ENCODE measurements at regions not wholly inside any gene's neighbourhood (a gene's known extent, or its start where the extent isn't known, plus 50 kb on each side); places are given as distances from the start of the nearest gene placed in this dataset.
"Not testable (repeated sequence)": the region's sequence is repeated elsewhere in the genome, so short reads cannot be mapped to it uniquely, and the experiment has no call there.

DNA sequence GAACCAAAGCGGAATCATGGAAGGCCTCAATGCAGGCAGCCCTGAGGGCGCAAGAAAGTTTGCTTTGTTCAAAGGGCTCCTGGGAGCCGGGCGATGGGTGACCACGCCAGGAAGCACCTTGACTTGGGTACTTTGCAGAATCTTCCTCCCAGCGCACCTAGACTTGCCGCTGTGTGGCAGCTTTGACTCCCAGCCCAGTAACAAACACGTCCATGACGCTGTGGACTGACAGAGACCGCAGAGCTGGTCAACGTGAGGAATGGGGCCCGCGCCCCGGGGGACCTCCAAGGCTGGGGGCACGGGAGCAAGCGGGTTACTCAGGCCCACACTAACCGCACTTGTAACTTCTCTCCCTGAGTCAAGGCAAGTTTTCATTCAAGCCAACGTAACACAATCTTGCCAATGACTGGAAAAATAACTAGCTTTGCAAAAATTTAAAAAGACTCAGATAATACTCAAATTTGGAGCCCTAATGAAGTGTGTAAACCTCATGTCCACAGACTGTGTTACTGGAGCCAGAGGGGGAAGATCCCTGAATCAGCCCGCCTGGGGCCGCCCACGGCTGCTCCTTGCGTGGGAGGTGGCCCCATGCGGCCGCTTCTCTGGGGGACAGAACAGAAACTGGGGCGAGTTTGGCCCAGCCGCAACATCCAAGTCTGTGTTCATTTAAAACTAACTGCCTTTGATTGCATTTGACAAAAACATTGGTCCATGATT is 130.8 kb downstream of the DNAJB6 start:
- DNase-seq: peak in 1 of 2 experiments; percentile 14

DNA sequence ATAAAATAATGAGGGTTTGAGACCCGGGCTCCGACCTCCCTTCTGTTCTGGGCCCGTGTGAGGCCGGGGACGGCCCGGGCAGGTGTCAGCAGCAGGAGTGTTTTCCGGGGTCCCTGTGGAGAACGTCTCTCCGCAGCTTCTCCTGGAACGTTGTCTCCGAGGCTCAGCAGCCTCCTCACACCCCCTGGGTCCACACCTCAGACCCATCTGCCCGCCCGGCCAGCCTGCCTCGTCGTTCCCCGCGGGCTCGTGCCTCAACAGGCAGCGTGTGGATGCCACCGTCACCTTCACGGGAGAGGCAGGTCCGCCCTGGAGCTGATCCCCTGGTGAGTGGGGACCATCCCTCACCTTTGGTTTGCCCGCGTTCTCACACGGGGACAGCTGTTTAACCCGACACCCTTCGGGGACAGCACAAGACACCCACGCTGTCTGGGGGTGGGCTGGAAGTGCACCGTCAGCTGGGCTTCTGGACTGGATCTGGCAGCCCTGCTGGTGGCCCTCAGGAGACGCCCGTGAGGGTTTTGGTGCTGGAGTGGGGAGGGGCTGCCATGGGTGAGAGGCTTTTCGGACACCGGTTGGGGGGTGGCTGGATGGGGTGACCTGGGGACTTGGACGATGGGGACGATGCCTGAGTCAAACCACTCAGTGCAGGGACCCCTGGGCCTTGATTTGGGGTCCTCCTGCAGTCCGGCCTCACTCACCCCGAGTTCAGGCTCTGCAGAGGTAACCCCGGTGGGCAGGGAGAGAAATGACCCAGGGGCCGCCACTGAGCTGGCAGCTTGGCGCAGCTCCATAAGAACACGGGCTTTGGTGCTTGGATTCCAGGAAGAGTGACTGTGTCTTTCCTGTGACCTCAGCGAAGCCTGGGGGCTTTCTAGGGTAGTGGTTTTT is 131.7 kb downstream of the DNAJB6 start:
- DNase-seq: no peak

DNA sequence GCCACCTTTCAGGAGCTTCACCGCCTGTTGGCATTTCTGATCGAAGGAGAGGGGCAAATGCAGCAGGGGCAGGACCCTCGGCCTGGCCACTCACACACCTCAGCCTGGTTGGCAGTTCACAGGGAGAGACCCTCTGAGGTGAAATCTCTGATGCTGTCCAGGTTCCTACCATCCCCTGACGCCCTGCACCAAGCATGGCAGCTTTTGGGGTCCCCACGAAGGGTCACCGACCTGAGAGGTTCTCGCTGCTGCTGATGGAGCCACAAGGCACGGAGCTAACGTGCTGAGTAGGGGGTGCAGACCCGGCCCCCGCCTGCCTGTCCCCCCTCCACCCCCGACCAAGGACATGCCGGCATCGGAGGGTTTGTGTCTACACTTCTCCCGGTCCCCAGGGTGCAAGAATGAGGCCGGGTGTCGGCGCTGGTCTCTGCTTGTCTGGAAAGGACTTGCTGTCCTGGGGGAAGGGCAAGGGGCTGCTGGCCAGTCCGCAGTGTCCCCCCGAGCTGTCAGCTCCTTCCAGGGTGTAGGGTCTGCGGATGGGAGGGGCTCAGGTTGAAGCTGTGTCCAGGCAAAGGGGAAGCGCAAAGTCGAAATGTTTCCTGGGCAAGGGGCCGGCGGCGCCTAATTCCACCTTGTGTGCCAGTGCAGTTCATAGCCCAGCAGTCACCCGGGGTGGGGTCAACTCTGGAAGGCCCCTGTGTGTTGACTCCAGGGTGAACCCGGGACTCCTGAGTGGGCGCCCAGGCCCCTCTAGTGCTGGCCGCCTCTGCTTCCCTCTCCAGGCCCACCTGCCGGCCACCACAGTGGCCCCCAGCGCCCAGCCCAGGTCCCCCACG is 132.6 kb downstream of the DNAJB6 start:
- DNase-seq: no peak

DNA sequence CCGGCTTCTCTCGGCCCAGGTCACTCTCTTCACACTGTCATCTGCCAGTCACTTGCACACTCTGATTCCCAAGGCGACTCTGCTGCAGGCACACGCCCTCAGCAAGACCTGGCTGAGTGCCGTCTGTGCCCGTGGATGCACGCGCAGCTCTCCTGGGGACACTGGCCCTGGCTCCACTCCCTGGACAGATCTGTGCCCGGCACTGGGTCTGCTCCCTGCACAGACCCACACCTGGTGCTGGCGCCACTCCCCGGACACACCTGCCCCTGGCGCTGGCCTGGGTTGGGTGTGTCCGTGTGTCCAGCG is 133.2 kb downstream of the DNAJB6 start:
- no peak for DNase-seq

DNA sequence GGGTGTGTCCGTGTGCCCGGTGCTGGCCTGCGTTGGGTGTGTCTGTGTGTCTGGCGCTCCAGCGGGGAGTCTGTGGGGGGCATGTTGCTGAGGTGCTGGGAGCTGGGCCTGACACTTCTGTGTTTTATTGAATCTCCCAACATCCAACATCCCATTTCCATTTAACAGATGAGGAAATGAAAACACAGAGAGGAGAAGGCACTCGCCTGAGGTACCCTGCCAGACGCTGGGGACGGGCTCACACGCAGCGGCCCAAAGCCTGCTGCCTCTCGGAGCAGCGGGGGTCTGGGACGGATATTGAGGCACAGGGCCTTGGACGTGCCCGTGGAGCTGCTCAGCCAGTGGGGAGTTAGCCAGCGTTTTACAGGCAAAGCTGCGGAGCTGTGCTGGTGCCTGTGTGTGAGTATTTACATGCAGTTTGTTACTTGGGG is 133.9 kb downstream of the DNAJB6 start:
- no peak for DNase-seq

DNA sequence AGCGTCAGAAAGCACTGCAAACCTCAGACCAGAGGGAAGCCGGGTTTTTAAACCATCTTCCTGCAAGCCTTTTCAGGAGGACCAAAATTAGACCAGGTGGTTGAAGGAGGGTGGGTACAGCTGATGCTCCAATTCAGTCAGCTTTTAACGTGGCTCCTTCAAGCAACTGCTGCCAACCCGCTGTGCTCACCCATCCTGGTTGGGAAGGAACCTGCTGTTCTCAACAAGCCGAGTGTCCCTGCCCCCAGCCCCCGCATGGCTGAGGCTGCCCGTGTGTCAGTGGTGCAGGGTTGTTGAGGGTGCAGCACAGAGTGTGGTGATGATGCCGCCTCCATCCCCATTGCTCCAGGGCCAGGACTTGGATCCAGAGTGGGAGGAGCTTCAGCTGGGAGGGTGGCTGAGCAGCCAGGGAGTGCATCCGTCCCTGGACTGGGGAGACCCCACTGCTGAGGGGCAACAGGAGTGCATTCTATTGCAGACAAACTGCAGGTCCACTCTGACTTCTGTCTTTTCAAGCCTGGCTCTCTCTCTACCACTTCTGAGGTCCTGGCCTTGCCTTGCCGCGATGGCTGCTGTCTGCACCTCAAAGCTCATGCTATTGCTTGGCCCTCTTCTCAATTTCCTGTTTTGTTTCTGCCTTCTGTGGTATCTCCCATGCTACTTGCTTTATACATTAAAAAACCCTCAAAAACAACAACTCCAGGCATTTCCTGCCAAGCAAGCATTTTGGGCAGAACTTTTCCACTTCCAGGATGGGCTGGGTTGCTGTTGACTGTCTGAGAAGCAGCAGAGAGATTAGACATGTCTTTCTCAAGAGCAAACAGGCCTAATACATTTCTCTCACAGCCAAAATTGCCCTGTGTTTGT is 134.7 kb downstream of the DNAJB6 start:
- DNase-seq: no peak

DNA sequence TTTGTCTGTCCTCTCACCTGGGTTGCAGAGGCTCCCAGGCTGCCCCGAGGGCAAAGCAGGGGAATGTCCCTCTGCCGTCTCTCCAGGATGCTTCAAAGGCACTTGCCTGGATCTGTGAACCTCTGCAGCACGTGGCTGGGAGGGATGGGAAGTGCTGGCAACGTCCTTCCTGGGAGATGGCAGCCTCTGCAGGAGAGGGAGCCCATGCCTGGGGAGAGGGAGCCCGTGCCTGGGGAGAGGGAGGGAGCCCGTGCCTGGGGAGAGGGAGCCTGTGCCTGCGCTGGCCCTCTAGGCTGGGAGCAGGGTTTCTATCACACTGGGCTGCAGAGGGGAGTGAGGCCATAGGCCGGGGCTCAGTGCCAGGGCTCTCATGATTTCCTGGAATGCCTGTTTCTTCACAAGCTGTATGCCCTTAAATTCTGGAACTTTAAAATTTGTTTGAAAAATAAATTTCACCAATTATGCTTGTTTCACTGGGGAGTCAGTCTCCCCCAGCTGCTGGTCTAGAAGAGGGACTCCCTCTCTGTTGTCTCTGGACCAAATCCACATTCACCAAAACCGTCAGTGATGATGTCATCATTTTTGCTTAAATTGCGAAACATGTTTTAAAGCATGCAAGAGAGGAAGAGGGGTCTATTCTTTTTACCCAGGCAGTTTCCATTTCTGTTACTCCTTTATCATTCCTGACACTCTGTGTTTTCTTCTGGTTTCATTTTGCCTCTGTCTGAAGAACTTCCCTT is 135.7 kb downstream of the DNAJB6 start:
- DNase-seq: no peak

DNA sequence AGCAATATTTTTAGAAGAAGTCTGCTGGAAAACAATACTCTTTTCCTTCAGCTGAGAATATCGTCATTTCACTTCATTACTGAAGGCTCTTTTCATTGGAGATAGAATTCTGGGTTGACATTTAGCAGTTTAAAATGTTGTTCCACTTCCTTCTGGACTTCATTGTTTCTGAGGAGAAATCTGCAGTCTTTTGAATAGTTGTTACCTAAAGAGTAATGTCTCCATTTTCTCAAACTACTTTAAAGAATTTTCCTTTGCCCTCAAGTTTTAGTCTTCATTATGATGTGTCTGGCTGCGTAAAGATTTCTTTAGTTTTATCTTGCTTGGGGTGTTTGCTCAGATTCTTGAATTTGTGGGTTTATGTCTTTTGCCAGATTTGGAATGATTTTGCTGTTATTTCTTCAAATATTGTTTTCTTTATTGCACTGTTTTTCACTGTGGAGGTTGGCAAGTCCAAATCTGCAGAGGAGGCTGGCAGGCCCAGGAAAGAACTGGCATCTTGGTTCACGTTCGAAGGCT is 136.3 kb downstream of the DNAJB6 start:
- no peak for DNase-seq

DNA sequence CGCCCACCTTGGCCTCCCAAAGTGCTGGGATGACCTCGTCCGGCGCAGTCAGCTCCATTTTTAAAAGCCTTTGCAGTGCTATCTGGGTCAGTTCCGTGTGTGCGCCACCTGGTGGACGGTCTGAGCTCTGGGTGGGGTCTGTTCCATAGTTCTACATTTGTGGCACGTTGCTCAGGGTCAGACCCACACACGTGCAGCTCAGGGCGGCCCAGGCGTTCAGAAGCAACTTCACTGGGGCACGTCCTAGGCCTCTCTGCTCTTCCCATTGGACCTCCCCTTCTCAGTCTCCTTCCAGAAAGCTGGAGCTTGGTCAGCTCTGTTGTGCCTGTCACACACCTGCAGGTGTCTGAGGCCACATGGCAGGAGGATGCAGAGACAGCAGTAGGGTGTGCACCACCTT is 137.9 kb downstream of the DNAJB6 start:
- DNase-seq: peak; percentile 24 to 31

DNA sequence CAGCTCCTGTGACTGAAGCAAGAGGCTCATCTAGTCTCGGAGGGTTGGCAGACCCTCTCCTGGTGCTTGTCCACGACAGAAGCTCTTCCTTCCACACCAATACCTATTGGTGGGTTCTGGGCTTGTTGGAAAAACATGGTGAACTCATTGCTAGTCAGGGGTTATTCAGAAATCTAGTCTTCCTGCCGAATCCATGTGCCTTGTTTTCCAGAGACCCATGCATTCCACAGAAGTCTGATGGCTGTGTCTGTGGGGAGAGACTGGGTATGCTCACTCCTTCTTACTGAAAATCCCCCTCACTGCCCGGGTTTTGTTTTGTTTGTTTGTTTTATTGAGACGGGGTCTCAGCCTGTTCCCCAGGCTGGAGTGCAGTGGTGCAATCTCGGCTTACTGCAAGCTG is 138.3 kb downstream of the DNAJB6 start:
- DNase-seq: no peak

DNA sequence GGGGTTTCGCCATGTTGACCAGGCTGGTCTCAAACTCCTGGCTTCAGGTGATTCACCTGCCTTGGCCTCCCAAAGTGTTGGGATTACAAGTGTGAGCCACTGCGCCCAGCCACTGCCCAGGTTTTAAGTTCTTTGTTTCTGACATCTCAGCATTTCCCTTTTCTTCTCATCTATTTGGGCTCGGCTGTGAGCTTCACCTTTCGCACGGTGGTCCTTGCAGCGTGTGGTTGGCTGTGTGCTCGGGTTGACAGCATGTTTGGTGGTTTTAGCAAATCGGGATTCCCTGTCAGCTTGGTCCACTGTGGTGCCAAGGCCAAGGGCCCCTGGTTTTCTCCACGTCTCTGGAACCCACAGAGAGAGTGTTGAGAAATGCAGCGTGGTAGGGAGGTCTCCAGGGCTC is 138.8 kb downstream of the DNAJB6 start:
- no peak for DNase-seq

DNA sequence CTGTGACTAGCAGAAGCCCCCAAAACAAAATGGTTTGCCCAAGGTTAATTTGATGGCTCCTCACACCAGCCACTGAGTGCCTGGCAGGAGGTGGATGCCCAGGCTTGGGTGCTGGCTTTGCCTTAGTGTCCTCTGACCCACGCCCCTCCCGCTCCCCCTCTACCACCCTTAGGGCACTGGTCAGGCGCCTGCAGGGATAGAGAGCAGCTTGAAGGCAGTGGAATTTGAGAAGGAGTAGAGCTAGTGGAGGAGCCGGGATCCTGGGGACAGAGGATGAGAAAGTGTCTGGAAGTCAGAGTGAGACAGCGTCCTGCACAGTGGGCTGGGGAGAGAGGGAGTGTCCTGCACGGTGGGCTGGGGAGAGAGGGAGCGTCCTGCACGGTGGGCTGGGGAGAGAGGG is 139.4 kb downstream of the DNAJB6 start:
- no peak for DNase-seq

DNA sequence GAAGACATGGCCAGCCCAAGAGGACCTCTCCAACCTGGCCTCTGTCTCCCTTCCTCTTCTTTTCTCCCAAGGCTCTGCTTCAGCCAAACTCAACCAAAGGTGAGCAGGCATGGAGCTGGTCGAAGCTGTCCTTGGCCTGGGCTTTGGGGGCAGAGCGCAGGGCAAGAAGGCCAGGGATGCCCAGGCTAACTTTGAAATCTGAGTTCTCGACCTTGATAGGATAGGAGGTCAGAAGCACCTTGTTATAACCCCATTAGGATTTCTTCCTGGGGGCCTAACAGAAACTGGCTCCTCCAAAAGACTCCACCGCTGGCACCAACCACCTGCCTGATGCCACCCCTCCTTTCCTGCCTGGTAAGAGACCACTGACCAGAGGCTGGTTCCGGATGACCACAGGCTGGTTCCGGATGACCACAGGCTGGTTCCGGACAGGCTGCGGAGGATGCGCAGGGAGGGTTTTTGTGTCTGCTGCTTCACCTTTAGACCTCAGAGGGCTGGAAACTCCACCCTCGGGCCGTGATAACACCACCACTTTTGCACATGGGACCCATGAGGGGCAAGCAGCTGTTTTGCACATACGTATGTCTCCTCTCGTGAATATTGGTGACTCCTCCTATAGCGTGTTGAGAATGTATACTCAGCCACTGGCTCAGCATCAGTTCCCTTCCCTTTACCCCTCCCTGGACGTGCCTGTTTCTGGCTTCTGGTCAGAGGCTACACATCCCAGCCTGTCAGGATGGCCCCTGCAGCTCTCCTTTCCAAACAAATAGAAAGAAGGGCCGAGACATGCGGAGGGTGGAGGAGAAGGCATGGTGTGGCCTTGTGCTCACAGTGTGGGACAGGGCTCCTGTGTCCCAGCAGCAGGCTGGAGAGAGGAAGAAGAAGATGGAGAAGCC is 140.1 kb downstream of the DNAJB6 start:
- no peak for DNase-seq

DNA sequence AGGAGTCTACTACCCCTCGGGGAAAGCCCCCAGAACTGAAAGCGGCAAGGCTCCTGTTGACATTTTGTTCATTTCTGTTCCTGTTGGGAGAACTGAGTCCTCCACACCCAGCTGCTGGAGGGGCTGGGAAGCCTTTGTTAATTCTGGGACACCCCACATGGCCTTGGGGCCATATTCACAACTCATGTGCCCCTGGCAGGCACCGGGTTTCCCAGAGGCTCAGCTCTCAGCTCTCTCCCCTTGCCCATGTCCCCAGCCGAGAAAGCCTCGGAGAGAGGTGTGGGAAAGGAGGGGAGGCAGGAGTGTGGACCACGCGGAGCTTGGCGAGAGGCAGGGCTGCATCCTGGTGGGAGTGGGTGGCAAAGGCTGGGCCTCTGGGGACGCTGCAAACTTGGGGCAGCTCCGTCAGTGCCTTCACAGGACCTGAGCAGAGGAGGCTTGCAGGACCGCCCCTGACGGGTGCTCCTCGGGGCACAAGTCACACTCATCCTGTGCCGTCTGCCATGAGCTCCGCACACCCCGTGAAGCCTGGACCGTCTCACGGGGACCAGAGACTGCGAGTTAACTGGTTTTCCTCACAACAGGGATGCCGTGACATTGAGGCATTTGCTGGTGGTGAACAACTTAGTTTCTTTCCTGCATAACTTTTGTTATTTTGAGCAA is 140.9 kb downstream of the DNAJB6 start:
- no peak for DNase-seq

DNA sequence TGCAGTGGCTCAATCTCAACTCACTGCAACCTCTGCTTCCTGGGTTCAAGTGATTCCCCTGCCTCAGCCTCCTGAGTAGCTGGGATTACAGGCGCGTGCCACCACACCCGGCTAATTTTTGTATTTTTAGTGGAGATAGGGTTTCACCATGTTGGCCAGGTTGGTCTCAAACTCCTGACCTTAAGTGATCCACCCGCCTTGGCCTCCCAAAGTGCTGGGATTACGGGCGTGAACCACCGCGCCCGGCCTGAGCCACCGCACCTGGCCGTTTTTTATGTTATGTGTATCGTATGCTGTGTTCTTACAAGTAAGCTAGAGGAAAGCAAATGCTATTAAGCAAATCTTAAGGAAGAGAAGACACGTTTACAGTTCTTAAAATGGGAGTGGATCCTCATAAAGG is 141.8 kb downstream of the DNAJB6 start:
- not testable (repeated sequence) for DNase-seq

DNA sequence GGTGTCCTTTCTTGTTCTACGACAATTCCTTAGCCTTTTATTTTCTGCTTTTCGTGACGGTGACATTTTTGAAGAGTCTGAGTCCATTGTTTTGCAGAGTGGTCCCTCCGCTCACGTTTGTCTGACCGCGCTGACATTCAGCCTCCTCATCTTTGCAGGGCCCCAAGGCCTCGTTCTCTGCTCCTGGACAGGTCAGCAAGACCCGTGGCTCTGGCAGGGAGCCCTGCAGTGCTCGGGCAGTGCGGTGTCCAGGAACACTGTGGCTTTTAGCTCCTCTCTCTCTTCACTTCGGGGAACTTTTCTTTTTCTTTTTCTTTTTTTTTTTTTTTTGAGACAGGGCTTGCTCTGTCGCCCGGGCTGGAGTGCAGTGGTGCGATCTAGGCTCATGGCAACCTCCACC is 142.5 kb downstream of the DNAJB6 start:
- DNase-seq: no peak

DNA sequence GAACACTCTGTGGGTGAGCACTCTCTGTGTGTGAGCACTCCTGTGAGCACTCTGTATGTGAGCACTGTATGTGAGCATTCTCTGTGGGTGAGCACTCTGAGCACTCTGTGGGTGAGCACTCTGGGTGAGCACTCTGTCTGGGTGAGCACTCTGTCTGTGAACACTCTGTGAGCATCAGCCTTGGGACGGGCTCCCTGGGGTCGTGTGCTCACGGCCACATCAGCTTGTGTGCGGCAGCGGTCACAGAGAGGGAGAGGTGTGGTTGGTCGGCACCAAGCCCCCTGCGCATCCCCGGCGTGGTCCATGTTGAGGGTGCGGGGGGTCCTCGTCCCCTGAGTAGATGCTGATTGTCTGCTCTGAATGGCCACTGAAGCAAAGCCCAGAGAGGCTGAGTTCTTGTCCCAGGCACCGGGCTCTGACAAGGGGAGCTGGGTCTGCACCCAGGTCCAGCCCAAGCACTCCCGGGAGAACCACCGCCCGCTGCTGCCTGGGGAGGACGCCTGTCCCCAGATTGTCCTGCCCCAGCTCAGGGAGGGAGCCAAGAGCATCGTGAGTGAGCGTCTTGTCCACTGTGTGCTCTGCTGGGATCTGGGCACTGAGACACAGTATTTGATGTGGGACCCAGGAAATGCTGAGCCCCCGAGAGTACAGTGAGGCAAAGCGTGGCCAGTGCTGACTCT is 143.7 kb downstream of the DNAJB6 start:
- DNase-seq: no peak

DNA sequence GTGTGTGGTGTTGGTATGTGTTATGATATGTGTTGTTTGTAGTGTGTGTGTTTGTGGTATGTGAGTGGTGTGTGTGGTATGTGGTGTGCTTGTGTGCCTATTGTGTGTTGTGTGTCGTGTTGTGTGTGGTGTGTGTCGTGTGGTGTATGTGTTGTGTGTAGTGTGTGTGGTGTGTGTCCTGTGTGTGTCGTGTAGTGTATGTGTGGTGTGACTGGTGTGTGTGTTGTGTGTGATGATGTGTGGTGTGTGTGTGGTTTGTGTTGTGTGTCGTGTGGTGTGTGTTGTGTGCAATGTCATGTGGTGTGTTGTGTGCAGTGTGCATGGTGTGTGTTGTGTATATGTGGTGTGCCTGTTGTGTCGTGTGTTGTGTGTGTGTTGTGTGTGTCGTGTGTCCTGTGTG is 144.6 kb downstream of the DNAJB6 start:
- DNase-seq: no peak

DNA sequence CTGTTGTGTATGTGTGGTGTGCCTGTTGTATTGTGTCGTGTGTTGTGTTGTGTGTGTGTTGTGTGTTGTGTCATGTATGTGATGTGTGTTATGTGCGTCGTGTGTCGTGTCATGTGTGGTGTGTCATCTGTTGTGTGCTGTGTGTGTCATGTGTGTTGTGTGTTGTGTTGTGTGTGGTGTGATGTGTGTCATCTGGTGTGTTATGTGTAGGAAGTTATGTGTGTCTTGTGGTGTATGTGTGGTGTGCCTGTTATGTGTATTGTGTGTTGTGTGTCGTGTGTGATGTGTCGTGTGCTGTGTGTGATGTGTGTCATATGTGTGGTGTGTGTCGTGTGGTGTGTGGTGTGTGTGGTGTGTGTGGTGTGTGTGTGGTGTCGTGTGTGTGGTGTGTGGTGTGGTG is 145.2 kb downstream of the DNAJB6 start:
- no peak for DNase-seq
